Uterus (tissue), 3 donors: ENCODE measurements at regions not wholly inside any gene's neighbourhood (a gene's known extent, or its start where the extent isn't known, plus 50 kb on each side); places are given as distances from the start of the nearest gene placed in this dataset.

Source experiments
- DNase-seq, 2 donors: peaks; one replicate each; pipeline ENCODE4 v3.0.0-alpha.2; 2019 to 2020
- H3K27ac ChIP-seq, 2 donors: fragments of 200-600 bp; sonication (generic); 1 replicate in 1 of 2; 2 replicates in 1 of 2; pipeline ENCODE4 v1.5.1; 2016 to 2018
- H3K27me3 ChIP-seq, 2 donors: fragments of 200-600 bp; sonication (generic); one replicate each; pipeline ENCODE4 v1.5.1; 2018 to 2019; ENCODE audit warnings: control low read depth in 1 of 2
- H3K36me3 ChIP-seq, 2 donors: fragments of 200-600 bp; sonication (generic); one replicate each; pipeline ENCODE4 v1.5.1; 2019; ENCODE audit warnings: control low read depth in 1 of 2
- H3K4me1 ChIP-seq, 2 donors: fragments of 200-600 bp; sonication (generic); one replicate each; pipeline ENCODE4 v1.5.1; 2018 to 2019; ENCODE audit warnings: control low read depth in 1 of 2
- H3K4me3 ChIP-seq, 2 donors: fragments of 200-600 bp; sonication (generic); 1 replicate in 1 of 2; 2 replicates in 1 of 2; pipeline ENCODE4 v1.5.1; 2018 to 2019; ENCODE audit warnings: mild to moderate bottlenecking in 1 of 2
- H3K9me3 ChIP-seq, 2 donors: fragments of 200-600 bp; sonication (generic); one replicate each; pipeline ENCODE4 v1.5.1; 2019; ENCODE audit warnings: control low read depth in 1 of 2
- CTCF ChIP-seq, 4 experiments: fragments of 200-600 bp in 2 of 4; fragments of 450-650 bp in 2 of 4; sonication (generic) in 2 of 4; IDR thresholded peaks; one replicate each; pipeline ENCODE4 v1.5.1; 2016 to 2019; ENCODE audit warnings: antibody characterized with exemption in 4 of 4, mild to moderate bottlenecking in 2 of 4, moderate library complexity in 1 of 4
- POLR2A ChIP-seq, 2 donors: fragments of 450-650 bp; IDR thresholded peaks; one replicate each; pipeline ENCODE4 v1.6.1; 2016; ENCODE audit warnings: antibody characterized with exemption in 2 of 2, mild to moderate bottlenecking in 1 of 2, moderate library complexity in 1 of 2
- intact Hi-C: fragments of 100-400 bp; cut with DNase I; formaldehyde crosslinking; loops from one replicate; pipeline ENCODE4 v1.15.1; 2023; ENCODE audit warnings: low total_unique reads
- donor health status: DM: yes; HTN: yes; CAD: no.

DNA sequence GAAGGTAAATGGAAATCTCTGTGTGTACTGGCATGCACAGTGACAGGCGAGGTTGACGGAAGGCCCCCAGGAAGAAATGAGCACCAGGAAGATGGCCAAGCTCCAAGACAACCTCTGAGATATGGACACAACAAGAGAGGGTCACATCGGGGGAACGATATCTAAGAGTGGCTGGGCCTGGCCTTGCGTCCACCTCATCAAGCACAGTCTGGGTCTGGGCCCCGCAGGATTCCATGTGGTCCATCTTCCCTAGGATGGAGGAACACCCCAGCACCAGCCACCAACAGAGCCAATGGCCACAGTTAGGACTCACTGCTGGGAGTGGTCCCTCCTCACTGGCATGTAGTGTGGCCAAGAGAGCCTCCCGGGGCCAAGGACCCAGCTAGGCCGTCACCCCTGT, 272.6 kb upstream of the AGTR2 start:
- intact Hi-C loops: no loop called here
- H3K4me3 ChIP-seq: no peak overlapping the region
- H3K27me3 ChIP-seq: no peaks in the 10 kb centered on the region
- DNase-seq: no peak
- no peaks in the 10 kb centered on the region for H3K9me3 ChIP-seq
- no peak overlapping the region for H3K27ac ChIP-seq
- TF ChIP-seq CTCF (IDR thresholded peaks at IDR 0.05) (no peak), POLR2A (IDR thresholded peaks at IDR 0.05) (no peak)
- H3K36me3 ChIP-seq: no peaks in the 10 kb centered on the region
- H3K4me1 ChIP-seq: no peaks in the 10 kb centered on the region

GRCh38 chrX:115898382-115899001, 272.1 kb upstream of the AGTR2 start:
- H3K4me1 ChIP-seq: no peaks in the 10 kb centered on the region
- no peak overlapping the region for H3K4me3 ChIP-seq
- no peaks in the 10 kb centered on the region for H3K36me3 ChIP-seq
- H3K27me3 ChIP-seq: no peaks in the 10 kb centered on the region
- H3K27ac ChIP-seq: no peak overlapping the region
- peak; percentile 53 to 81 for DNase-seq
- no peaks in the 10 kb centered on the region for H3K9me3 ChIP-seq
- TF ChIP-seq CTCF (IDR thresholded peaks at IDR 0.05) (peak; percentile 14 to 65 (median 18)), POLR2A (IDR thresholded peaks at IDR 0.05) (no peak)
- intact Hi-C loops: no loop called here

DNA sequence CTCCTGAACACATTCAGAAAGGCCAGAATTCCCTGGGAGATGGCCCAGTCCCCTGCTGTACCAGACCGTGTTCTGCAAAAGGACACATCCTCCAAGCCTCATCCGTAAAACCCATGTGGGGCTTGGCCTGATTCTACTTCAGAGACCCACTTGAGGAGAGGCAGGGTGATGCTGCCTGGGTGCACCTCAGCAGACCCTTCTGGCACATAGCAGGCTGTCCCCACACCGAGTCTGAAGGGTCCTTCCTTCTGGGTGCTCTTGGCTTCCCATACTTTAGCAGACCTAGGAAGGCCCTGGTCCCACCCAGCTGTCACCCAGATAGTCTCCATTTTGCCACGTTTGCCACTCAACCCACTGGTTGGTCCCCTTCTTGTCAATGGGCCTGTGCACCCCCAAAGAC, 270.1 kb upstream of the AGTR2 start:
- no peaks in the 10 kb centered on the region for H3K27me3 ChIP-seq
- no peak overlapping the region for H3K4me3 ChIP-seq
- no peaks in the 10 kb centered on the region for H3K4me1 ChIP-seq
- no peak for DNase-seq
- H3K36me3 ChIP-seq: no peaks in the 10 kb centered on the region
- no peaks in the 10 kb centered on the region for H3K9me3 ChIP-seq
- intact Hi-C loops: no loop called here
- TF ChIP-seq POLR2A (IDR thresholded peaks at IDR 0.05) (no peak), CTCF (IDR thresholded peaks at IDR 0.05) (no peak)
- no peak overlapping the region for H3K27ac ChIP-seq

GRCh38 chrX:115901241-115901640, 269.3 kb upstream of the AGTR2 start:
- H3K4me3 ChIP-seq: no peak overlapping the region
- no peaks in the 10 kb centered on the region for H3K27me3 ChIP-seq
- H3K9me3 ChIP-seq: no peaks in the 10 kb centered on the region
- no peaks in the 10 kb centered on the region for H3K36me3 ChIP-seq
- intact Hi-C loops: no loop called here
- DNase-seq: no peak
- H3K4me1 ChIP-seq: no peaks in the 10 kb centered on the region
- TF ChIP-seq POLR2A (IDR thresholded peaks at IDR 0.05) (no peak), CTCF (IDR thresholded peaks at IDR 0.05) (no peak)
- no peak overlapping the region for H3K27ac ChIP-seq

DNA sequence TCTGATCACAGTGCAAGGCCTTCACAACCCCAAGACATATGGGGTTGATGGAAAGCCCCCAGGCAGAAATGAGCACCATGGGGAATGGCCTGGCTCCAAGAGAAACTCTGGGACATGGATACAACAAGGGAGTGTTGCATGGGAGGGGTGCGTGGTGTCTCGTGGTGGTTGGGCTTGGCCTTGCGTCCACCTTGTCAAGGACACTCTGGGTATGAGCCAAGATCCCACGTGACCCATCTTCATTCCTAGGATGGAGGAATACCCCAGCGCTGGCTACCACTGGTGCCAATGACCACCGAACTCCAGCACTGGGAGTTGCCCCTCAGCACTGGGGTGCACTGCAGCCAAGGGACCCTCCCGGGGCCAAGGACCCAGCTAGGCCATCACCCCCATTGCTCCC, 267.5 kb upstream of the AGTR2 start:
- no peak overlapping the region for H3K27ac ChIP-seq
- TF ChIP-seq CTCF (IDR thresholded peaks at IDR 0.05): no peak
- no peak for TF ChIP-seq POLR2A (IDR thresholded peaks at IDR 0.05)
- no peak for DNase-seq

More for the DNA sequence above, 267.5 kb upstream of the AGTR2 start:
- Histone ChIP-seq H3K4me1 (no peaks in the 10 kb centered on the region), H3K4me3 (no peak overlapping the region), H3K36me3 (no peaks in the 10 kb centered on the region), H3K9me3 (no peaks in the 10 kb centered on the region), H3K27me3 (no peaks in the 10 kb centered on the region)
- intact Hi-C loops: no loop called here
